Superior temporal gyrus (tissue), 1 donor: ENCODE measurements at regions not wholly inside any gene's neighbourhood (a gene's known extent, or its start where the extent isn't known, plus 50 kb on each side); places are given as distances from the start of the nearest gene placed in this dataset.

ENCODE experiments used
- DNase-seq: peaks from one replicate; pipeline ENCODE4 v3.0.0-alpha.2; 2016; ENCODE audit errors: extremely low spot score

- DNase-seq: no peak
These were observed 118.4 kb upstream of the IRX5 start for GRCh38 chr16:54812229-54812628.

GRCh38 chr16:54808890-54809289 is 121.8 kb upstream of the IRX5 start:
- no peak for DNase-seq

DNA sequence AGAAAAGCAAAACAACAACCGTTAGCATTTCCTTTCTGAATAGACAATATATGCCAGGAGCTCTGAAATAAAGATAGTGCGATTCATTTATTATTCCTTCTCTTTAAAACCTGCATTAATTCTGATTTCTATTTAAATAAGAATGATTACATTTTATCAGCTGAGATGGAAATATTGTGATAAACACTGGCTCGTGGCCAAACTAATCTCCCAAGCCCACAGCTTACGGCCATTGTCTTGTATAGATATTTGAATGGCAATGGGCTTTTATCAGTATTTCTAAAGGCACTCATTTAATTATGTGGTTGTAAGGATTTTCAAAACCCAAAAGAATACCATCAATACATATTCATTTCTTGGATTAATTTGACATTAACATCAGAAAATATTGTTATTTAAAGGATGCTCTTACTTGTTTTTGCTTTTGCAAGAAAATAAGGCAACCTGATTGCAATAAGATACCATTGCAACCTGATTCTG is 123.7 kb upstream of the IRX5 start:
- no peak for DNase-seq

- DNase-seq: no peak
These were observed 124.3 kb upstream of the IRX5 start for GRCh38 chr16:54806378-54806777.

DNA sequence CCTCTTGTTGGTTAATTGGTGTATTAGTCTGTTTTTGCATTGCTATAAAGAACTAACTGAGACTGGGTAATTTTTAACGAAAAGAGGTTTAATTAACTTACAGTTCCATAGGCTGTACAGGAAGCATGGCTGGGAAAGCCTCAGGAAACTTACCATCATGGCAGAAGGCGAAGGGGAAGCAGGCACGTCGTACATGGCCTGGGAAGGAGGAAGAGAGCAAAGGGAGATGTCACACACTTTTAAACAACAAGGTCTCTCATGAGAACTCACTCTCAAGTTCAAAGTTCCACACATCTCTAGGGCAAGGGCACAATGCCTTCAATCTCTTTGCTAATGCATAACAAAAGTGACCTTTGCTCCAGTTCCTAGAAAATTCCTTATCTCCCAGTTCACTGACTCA is 125.0 kb upstream of the IRX5 start:
- no peak for DNase-seq

- DNase-seq: no peak
These were observed 129.4 kb upstream of the IRX5 start for GRCh38 chr16:54801057-54801844.

GRCh38 chr16:54798267-54798666 is 132.4 kb upstream of the IRX5 start:
- DNase-seq: no peak

DNA sequence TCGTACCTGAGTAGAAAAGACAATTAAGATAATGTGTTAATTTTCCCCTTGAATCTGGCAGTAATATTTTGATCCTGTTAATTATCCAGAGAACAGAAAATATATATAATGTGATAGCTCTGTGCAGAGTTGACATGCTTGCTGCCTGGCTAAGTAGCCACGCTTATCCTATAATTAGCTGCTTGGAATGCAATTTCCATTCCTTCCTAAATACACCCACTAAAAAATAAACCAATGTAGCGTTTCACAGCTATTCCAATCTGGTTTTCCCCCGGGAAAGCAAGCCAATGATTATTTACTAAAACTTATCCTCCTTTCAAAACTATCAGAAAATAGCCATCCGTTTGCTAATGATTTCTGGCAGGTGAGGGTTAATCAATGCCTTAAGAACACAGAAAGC is 134.5 kb upstream of the IRX5 start:
- DNase-seq: no peak

GRCh38 chr16:54792811-54793210 is 137.9 kb upstream of the IRX5 start:
- no peak for DNase-seq

DNA sequence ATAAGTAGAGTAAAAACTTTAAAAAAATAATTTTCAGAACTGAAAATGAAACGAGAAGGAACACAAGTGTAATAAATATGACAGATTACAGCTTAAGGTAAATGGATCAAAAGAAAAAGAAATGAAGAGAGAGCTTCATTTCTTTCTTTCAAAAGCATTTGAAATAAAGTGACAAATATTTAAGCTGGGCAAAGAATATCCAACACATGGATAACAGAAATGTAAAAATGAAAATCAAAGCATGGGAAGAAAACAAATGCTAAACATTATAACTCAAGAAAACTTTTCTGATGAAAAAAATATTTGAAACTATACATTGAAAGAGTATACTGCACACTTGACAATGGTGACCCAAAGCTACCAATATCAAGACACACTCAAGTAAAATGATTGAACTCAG is 143.6 kb upstream of the IRX5 start:
- DNase-seq: no peak

DNA sequence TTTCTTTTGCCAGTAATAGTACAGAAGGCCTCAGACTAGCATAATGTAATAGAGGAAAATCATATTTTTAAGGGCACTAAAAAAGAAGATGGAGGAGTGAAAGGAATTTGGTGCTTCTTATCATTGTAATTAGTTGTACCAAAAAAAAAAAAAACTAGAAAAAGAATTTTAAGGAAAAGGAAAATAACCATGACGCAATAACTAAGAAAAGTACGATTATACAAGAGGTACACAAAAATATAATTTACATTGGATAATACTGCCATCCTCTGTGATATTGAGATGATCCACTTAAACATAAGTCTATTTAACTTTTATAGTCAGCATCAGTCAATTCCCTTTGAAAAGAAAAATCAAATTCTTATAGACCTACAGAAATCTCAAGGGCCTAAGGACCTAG is 146.7 kb upstream of the IRX5 start:
- DNase-seq: no peak

DNA sequence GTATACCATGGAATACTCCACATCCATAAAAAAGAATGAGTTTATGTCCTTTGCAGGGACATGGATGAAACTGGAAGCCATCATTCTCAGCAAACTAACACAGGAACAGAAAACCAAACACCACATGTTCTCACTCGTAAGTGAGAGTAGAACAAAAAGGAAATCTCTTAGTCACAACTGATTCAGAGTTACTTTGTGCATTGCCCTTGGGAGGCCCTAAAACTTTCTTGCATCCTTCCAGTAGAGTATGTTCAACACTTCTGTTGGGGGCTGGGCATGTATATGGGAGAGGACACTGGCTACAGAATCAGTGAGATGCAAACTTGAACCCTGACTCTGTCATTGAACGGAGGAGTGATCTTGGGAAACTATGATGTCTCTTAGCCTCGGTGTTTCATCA is 147.4 kb upstream of the IRX5 start:
- no peak for DNase-seq

DNA sequence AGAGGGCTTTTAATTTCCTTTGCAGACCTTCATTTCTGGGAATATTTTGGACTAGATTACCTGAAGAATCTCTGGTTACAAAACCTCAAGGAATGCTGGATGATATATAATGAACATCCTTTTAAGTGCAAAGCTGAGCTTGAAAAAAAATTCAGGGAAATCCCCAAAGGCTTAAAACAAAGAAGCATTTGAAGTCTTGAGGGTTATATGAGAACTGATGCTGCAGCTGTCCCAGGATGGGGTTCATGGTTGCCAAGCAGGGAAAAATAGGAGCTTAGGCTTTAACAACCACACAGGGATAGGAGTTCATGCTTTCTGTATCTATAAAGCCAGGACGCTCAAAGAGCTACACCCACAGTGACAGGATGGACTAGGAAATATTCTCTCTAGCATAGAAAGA is 150.4 kb upstream of the IRX5 start:
- no peak for DNase-seq

DNA sequence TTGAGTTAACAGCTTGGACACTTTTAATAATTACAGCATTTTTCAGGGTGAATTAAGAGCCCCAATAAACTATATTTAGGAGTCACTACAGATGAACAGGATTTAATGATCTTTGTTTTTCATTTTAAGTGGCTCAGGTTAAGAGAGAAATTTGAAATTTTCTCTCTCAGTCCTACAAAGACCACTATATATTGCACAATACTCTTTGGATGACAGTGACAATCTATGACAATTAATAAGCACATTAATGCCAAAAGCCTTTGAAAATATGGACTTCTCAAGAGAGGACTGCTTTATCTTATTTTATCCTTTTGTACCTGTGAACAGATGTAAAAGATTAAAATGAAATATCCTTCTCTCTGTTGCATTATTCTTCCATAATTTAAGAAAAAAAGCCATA is 151.1 kb upstream of the IRX5 start:
- DNase-seq: no peak

DNA sequence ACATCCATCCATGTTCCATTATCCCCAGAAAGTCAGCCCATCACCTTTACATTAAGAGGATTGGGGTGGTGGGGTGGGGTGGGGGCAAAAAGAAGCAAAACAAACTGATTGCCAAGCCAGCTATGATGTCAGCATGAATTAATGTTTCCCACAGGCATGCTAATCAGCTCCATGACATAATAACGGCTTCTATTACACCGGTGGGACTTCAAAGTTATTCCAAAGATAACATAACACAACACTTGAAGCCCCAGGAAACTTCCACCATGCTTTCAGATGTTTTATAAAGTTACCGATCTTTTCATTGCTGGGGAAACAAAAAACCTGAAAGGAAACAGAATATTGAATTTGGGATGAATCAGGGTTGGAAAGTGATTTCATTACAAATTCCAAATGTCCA is 155.9 kb upstream of the IRX5 start:
- DNase-seq: no peak

GRCh38 chr16:54772400-54772799 is 158.3 kb upstream of the IRX5 start:
- no peak for DNase-seq

GRCh38 chr16:54766355-54766754 is 164.3 kb upstream of the IRX5 start:
- no peak for DNase-seq

- no peak for DNase-seq
These were observed 180.4 kb upstream of the IRX5 start for GRCh38 chr16:54750249-54750648.

- DNase-seq: no peak
These were observed 182.0 kb upstream of the IRX5 start for GRCh38 chr16:54748611-54749190.

DNA sequence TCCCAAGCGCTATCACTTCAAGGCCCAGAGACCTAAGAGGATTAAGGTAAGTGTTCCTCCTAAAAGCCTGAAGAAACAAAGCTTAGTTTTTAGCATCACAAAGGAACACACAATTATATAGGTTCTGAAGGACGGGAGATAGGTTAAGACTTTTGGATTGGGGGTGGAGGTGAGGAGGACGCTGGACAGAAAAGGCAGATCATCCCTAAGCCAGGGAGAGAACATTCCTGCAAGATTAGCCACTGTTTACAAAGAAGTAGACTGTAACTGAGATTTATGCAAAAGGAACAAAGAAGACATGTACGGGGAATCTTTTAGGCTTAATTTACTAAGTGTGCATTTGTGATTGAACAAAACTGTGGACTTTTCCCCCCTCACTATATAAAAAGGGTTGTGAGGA is 184.1 kb upstream of the IRX5 start:
- DNase-seq: no peak

DNA sequence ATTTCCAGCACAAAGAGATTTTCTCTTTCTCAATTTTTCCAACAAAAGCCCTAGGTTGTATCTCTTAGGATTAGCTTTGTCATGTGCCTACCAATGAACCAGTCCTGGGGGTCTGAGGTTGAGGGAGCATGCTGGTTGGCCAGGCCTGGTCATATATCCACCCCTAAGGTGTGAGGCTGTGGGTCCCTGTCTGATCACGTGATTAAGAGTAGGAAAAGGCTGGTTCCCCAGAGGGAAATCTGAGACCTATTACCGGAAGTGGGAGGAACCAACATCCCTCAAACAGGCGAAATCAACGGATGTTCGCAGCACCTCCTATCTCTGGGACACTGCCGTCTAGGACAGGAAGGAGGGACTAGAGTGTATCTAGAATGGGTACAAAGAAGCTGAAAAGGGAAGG is 185.7 kb upstream of the IRX5 start:
- no peak for DNase-seq

- no peak for DNase-seq
These were observed 188.2 kb upstream of the IRX5 start for GRCh38 chr16:54742436-54742835.

- DNase-seq: no peak
These were observed 191.3 kb upstream of the IRX5 start for GRCh38 chr16:54739381-54739780.

DNA sequence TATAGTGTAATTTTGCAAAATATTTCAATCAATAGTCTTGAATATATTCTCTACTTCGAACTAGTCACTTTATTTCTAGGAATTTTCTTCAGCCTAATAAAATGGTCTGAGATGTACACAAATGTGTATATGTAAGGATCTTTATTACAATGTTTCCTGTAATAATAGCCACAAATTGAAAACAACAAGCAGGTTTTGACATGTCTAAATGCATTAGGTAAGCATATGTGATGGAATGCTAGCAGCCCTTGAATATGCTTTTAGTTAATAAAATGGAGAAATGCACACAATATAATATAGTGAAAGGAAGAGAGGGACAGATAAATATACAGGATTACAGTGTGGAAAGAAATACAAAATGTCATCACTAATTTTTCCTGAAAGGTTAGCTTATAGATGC is 196.5 kb upstream of the IRX5 start:
- DNase-seq: no peak
